Transverse colon (tissue), 4 donors: ENCODE measurements at regions not wholly inside any gene's neighbourhood (a gene's known extent, or its start where the extent isn't known, plus 50 kb on each side); places are given as distances from the start of the nearest gene placed in this dataset.

ENCODE experiments used
- CTCF ChIP-seq, 5 experiments: fragments of 200-600 bp in 3 of 5; fragments of 450-650 bp in 2 of 5; sonication (generic) in 3 of 5; IDR thresholded peaks; 1 replicate in 2 of 5; 2 replicates in 3 of 5; pipeline ENCODE4 v1.5.1; 2016 to 2017; ENCODE audit warnings: antibody characterized with exemption in 5 of 5, inconsistent platforms in 3 of 5, mild to moderate bottlenecking in 2 of 5, moderate library complexity in 1 of 5
- EP300 ChIP-seq: sonication (generic); formaldehyde crosslinking; IDR thresholded peaks from one replicate; pipeline ENCODE4 v1.6.1; 2017; ENCODE audit warnings: antibody characterized with exemption, low read depth
- POLR2A ChIP-seq: fragments of 450-650 bp; IDR thresholded peaks from one replicate; pipeline ENCODE4 v1.6.1; 2016; ENCODE audit warnings: antibody characterized with exemption, mild to moderate bottlenecking, moderate library complexity
- POLR2AphosphoS5 ChIP-seq, 3 donors: sonication (generic); formaldehyde crosslinking; IDR thresholded peaks; one replicate each; pipeline ENCODE4 v1.6.1; 2016; ENCODE audit warnings: antibody characterized with exemption in 3 of 3

DNA sequence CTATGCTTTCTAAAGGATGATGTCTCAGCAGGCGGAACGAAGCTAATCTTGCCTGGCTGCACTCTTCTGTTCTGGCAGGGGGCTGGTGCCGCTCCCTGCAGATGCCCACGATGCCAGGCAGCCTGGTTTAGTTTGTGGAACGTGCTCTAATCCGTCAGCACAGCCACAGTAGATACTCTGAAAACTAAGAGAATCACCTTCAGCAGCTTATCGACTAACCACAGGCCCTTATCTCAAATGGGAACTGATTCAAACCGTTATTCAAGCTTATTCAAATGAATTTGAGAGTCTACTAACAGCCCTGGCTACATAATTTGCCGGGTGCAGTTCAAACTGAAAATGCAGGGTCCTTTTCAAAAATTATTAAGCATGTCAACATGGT lies 246.6 kb upstream of the ANKRD55 start:
- TF ChIP-seq EP300 (no peak), POLR2AphosphoS5 (IDR thresholded peaks at IDR 0.05) (no peak), CTCF (IDR thresholded peaks at IDR 0.05) (no peak), POLR2A (no peak)
